ENCODE measurements at regions not wholly inside any gene's neighbourhood (a gene's known extent, or its start where the extent isn't known, plus 50 kb on each side); places are given as distances from the start of the nearest gene placed in this dataset.

- H3K9ac ChIP-seq (ENCODE audit: low read length) = no peak overlapping the region
- no peak overlapping the region for H3K27ac ChIP-seq (ENCODE audit: low read depth, low read length, poor library complexity, severe bottlenecking)
- H3K27me3 ChIP-seq (ENCODE audit: insufficient read depth, low read length) = no peaks in the 10 kb centered on the region
- H3F3A ChIP-seq (ENCODE audit: insufficient read depth, low read length) = no peaks in the 10 kb centered on the region
- H3K79me2 ChIP-seq (ENCODE audit: insufficient read depth, low read length) = no peaks in the 10 kb centered on the region
- H2AFZ ChIP-seq (ENCODE audit: low read length) = no peak overlapping the region
- H3K4me1 ChIP-seq (ENCODE audit: insufficient read depth, low read length, severe bottlenecking) = no peaks in the 10 kb centered on the region
- no peak overlapping the region for H3K4me2 ChIP-seq (ENCODE audit: low read length)
- no peaks in the 10 kb centered on the region for H3K36me3 ChIP-seq (ENCODE audit: insufficient read depth, low read length)
- H4K20me1 ChIP-seq (ENCODE audit: insufficient read depth, low read length) = no peaks in the 10 kb centered on the region
- no peak overlapping the region for H3K4me3 ChIP-seq (ENCODE audit: low read depth, low read length, poor library complexity, severe bottlenecking)
- no peak for TF ChIP-seq EZH2 (IDR thresholded peaks at IDR 0.05; ENCODE audit: borderline replicate concordance, low read length)
- TF ChIP-seq CTCF (IDR thresholded peaks at IDR 0.05; ENCODE audit: low read length) = no peak
- H3K9me3 ChIP-seq (ENCODE audit: low read length) = no peaks in the 10 kb centered on the region
- no peaks in the 10 kb centered on the region for H3K9me2 ChIP-seq (ENCODE audit: low read depth, low read length)
Observed at GRCh38 chr1:34322969-34323368, 146.3 kb downstream of the C1orf94 start.

GRCh38 chr1:34324879-34325440 lies 148.3 kb downstream of the C1orf94 start:
- no peaks in the 10 kb centered on the region for H3K9me2 ChIP-seq (ENCODE audit: low read depth, low read length)
- H3F3A ChIP-seq (ENCODE audit: insufficient read depth, low read length) = no peaks in the 10 kb centered on the region
- no peaks in the 10 kb centered on the region for H4K20me1 ChIP-seq (ENCODE audit: insufficient read depth, low read length)
- no peaks in the 10 kb centered on the region for H3K4me1 ChIP-seq (ENCODE audit: insufficient read depth, low read length, severe bottlenecking)
- H3K79me2 ChIP-seq (ENCODE audit: insufficient read depth, low read length) = no peaks in the 10 kb centered on the region
- H3K27ac ChIP-seq (ENCODE audit: low read depth, low read length, poor library complexity, severe bottlenecking) = no peak overlapping the region
- no peaks in the 10 kb centered on the region for H3K9me3 ChIP-seq (ENCODE audit: low read length)
- H3K27me3 ChIP-seq (ENCODE audit: insufficient read depth, low read length) = no peaks in the 10 kb centered on the region
- no peak overlapping the region for H3K4me2 ChIP-seq (ENCODE audit: low read length)
- no peak for TF ChIP-seq EZH2 (IDR thresholded peaks at IDR 0.05; ENCODE audit: borderline replicate concordance, low read length)
- TF ChIP-seq CTCF (IDR thresholded peaks at IDR 0.05; ENCODE audit: low read length) = no peak
- H3K4me3 ChIP-seq (ENCODE audit: low read depth, low read length, poor library complexity, severe bottlenecking) = no peak overlapping the region
- H3K36me3 ChIP-seq (ENCODE audit: insufficient read depth, low read length) = no peaks in the 10 kb centered on the region
- no peak overlapping the region for H2AFZ ChIP-seq (ENCODE audit: low read length)
- H3K9ac ChIP-seq (ENCODE audit: low read length) = no peak overlapping the region

- Histone ChIP-seq H3K79me2 (ENCODE audit: insufficient read depth, low read length) (no peaks in the 10 kb centered on the region), H4K20me1 (ENCODE audit: insufficient read depth, low read length) (no peaks in the 10 kb centered on the region), H3F3A (ENCODE audit: insufficient read depth, low read length) (no peaks in the 10 kb centered on the region), H3K9me3 (ENCODE audit: low read length) (no peaks in the 10 kb centered on the region), H3K36me3 (ENCODE audit: insufficient read depth, low read length) (no peaks in the 10 kb centered on the region), H3K27me3 (ENCODE audit: insufficient read depth, low read length) (no peaks in the 10 kb centered on the region), H3K9me2 (ENCODE audit: low read depth, low read length) (no peaks in the 10 kb centered on the region), H2AFZ (ENCODE audit: low read length) (no peak overlapping the region), H3K27ac (ENCODE audit: low read depth, low read length, poor library complexity, severe bottlenecking) (no peak overlapping the region), H3K4me3 (ENCODE audit: low read depth, low read length, poor library complexity, severe bottlenecking) (no peak overlapping the region), H3K9ac (ENCODE audit: low read length) (no peak overlapping the region), H3K4me1 (ENCODE audit: insufficient read depth, low read length, severe bottlenecking) (no peaks in the 10 kb centered on the region), H3K4me2 (ENCODE audit: low read length) (no peak overlapping the region)
- no peak for TF ChIP-seq CTCF (IDR thresholded peaks at IDR 0.05; ENCODE audit: low read length)
- TF ChIP-seq EZH2 (IDR thresholded peaks at IDR 0.05; ENCODE audit: borderline replicate concordance, low read length) = no peak
Observed at GRCh38 chr1:34328281-34328799, 151.6 kb downstream of the C1orf94 start.
